HG03135 (cell line): ENCODE measurements at regions not wholly inside any gene's neighbourhood (a gene's known extent, or its start where the extent isn't known, plus 50 kb on each side); places are given as distances from the start of the nearest gene placed in this dataset.

Experiments used
- ATAC-seq: cut with Tn5 transposase; IDR thresholded peaks from one replicate; pipeline ENCODE4 v1.9.1; 2021; ENCODE audit warnings: mild to moderate bottlenecking, moderate library complexity; ENCODE audit not compliant: unreplicated experiment

DNA sequence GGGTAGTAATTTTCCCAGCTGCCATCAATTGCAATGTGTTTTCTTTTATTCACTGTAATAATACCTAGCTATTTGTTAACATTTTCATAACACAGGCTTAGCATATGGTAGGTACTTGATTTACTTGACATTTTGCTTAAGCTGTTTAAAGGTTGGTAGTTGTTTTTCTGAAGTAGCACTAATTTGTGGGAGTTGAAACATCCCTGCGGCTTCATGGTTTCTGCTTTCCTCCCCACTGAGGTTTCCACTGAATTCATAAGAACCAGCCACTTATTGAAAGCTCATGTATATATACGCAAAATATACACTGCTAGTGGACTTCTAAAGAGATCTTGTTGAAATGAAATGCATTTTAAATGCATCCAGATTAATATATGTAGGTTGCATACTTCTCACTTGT, 559.9 kb downstream of the TLE4 start:
- ATAC-seq: no peak

DNA sequence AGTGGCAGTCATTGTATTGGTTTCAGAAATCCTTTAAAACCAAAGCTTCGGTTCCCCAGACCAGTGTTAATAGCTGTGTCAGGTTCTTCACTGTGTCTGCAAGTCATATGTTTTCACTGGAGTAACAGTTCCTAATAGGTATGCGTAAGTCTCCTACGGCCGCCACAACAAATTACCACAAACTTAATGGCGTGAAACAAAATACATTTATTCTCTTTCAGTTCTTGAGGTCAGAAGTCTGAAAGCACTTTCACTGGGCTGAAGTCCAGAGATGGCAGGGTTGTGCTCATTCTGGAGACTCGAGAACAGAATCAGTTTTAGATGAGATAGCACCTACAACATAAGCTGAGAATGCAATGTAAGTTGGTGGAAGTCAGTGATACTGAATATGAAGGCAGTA, 556.2 kb downstream of the TLE4 start:
- no peak for ATAC-seq

DNA sequence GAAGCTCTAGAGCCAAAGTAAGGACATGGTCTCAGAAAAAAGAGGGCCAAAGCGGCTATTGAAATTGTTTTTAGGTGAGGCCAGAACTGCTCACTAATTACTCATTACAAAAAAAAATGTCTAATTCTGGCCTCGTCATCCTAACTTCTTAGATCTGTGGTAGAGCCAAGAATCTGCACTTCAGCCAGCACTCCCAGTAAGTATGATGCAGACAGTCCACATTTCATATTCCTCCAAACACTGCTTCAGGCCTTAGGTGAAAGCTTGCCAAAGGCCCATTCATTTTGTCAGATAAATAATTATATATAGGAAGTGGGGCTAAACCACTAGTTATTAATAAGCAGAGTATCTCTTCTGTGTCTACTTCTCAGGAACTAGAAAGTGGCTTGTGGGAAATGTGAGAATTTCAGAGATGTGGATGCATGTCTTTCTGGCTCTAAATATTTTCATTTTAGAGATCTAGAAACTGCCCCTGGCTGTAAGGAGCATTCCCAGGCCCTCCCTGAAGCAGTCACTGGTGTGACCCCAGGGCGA, 554.0 kb downstream of the TLE4 start:
- no peak for ATAC-seq

DNA sequence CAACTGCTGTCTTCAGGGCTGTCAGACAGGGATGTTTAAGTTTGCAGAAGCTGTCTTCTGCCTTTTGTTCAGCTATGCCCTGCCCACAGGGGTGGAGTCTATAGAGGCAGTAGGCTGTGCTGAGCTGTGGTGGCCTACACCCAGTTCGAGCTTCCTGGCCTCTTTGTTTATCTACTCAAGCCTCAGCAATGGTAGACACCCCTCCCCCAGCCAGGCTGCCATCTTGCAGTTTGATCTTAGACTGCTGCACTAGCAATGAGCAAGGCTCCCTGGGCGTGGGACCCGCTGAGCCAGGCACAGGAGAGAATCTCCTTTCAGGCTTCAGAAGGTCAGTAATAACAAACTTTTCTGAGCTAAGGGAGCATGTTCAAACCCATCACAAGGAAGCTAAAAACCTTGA, 545.3 kb downstream of the TLE4 start:
- ATAC-seq: no peak

DNA sequence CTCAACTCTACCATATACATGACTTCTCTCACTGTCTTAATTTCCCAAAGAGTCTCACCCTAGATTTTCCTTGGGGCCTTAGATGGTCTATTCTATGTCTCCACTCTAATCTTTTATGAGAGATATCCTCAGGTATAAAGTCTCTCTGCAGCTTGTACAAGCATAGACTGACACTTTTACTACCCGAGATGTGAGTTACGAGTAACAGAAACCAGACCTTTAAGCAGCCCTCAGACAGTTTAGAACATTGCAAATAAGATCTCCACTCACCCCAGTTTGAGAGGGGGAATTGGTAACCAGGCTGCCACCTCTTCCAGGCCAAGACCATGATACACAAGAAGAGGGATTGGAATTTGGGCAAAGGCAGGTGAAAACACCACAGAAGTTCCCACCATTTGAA, 542.5 kb downstream of the TLE4 start:
- ATAC-seq: no peak

DNA sequence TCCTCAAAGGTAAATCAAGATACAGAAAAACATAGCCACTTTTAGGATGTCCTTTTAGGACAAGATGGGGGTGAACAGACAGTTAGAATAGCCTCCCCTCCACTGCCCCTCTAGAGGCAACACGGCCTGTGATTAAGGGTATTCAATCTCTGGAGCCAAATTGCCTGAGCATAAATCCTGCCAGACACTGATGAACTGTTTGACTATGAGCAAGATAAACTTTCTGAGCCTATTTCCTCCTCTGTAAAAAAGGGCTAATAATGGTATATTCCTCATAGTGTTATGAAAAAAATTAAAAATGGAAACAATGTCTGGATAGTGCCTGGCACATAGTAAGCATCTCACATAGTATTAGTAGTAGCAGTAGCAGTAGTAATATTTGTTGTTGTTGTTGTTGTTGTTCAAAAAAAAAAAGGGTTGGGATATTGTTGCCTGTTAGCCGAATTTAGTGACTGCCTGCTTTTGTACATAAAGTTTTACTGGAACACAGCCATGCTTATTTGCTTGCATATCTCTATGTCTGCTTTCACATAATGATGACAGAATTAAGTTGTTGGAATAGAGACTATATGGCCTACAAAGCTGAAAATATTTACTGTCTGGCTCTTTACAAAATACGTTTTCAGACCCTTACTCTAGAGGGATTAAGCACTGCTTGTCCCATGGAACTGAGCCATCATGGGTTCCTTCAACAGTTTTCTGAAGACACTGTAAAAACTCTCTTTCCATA, 536.3 kb downstream of the TLE4 start:
- no peak for ATAC-seq

DNA sequence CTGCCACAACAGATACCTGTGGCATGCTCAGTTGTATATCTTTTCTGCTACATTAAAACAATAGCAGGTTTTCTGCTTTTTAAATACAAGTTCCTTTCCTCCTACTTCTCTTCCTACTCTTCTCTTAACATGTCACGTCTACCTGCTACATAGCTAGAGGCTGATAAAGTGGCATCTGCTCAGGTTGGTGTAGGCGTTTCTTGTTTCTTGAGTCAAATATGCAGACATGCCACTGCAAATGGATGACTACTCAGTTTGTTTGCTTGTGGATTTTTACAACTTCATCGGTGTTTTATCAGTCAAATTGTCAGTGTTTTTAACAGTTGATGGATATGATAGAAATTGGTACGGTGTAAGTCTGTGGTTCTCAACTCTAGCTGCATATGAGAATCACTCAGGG, 525.7 kb downstream of the TLE4 start:
- ATAC-seq: no peak

DNA sequence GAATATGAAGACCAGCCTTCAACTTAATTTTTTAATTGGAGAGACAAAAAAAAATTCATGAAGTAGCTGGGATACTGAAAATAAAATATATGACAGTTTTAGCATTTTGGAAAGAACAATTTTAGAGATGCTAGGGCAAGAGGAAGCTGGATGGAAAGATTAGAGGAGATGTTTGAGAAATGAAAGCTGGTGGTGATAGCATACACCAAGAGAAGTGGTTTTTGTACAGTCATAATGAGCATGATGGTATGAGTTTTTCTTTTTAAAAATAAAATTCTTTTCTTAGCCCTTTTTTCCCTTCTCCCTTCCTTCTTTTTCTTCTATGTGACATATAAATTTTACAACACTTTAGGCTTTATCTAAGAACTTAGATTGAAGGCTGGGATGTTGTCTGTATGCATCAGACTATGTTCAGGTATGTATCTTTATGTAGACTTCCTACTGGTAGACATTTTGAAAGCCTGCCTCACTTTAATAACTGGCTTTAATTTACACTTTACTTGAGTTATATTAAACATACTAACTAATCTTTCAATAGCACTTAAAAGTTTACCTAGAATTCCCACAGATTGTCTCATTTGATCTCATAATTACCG, 522.5 kb downstream of the TLE4 start:
- no peak for ATAC-seq

DNA sequence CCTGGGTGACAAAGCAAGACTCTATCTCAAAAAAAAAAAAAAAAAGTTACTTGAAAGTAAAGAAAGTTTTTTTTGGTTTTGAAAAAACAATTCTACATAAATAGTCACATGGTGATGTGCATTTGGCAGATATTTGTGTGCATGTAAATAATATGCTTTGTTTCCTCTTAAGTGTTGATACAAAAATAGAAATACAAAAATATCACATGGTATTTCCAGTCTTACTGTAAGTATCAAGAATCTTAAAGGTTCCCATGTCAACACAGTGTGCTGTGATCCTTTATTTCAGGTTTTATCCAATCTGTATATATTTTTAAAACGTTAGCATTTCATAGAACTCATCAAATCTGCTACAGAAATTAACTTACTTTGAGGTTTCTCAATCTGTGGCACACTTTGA, 521.9 kb downstream of the TLE4 start:
- ATAC-seq: no peak

DNA sequence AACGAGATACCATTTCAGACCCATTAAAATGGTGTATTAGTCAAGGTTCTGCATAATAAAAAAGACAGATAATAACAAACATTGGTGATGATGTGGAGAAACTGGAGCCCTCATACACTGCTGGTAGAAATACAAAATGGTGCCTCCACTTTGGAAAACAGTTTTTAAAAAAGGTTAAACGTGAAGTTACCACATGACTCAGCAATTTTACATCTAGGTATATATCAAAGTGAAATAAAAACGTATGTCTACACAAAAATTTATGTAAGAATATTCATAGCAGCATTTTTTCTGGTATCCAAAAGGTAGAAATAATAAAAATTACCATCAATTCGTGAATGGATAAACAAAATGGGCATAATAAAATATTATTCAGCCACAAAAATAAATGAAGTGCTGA, 519.8 kb downstream of the TLE4 start:
- no peak for ATAC-seq

DNA sequence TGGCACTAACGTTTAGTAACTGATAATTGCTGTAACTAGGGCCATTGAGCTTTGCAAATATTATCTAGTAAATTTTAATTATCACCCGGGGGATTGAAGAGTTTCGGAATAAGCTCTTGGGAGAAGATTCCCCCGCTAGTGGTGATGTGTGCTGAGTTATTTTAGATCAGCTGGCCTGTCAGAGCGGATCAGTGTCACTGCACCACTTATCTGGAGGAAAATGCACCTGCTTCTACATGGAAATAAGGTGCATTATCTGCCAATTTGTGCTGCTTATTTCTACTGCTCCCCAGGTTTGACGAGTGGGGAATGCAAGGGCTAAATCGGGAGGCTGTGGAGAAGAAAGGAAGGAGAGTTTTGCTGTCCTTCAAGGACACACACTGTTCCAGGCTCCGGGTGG, 518.6 kb downstream of the TLE4 start:
- no peak for ATAC-seq

DNA sequence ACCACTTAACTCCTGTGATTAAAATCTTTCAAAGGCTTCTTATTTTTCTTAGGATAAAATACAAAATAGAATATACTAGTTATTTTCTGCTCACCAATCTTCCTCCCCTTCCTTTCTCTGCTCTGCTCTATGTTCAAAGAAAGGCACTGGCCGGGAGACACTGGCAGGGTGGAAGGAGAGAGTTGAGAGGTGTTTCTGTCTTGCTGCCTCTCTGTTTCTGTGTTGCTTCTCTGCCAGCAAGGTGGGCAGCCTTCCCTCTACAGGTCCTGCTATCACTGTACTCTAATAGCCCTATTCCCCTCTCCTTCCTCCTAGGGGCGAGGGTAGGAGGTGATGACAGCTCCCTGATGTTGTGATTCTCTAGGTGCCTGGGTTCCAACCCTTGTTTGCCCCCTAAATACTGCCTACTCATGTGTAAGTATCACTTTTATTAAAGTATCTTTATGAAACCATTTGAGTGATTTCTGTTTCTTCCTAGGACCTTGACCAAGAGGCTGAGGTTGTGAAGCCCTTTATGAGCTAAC, 515.1 kb downstream of the TLE4 start:
- ATAC-seq: no peak

DNA sequence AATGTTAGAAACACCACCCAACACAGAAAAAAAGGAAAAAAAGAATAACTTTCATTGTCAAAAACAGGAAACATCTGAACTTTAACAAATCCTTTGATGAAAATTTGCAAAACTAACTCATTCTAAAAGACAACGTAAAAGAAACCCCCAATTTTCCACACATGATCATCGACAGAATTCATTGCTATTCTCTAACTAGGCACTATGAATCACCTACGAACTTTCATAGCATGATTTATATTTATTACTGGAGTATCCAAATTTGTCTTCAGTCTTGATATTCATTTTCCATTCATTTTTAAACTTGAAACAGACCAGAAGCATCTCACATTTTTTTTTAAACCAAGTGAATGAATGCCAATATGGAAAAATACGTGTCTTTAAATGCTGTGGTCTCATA, 514.6 kb downstream of the TLE4 start:
- no peak for ATAC-seq

DNA sequence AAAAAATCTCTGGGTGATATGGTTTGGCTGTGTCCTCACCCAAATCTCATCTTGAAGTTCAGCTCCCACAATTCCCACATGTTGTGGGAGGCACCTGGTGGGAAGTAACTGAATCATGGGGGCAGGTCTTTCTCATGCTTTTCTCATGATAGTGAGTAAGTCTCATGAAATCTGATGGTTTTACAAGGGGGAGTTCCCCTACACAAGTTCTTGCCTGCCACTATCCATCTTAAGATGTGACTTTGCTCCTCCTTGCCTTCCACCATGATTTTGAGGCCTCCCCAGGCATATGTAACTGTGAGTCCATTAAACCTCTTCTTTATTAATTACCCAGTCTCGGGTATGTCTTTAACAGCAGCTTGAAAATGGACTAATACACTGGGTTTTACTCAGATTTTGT, 513.9 kb downstream of the TLE4 start:
- no peak for ATAC-seq

DNA sequence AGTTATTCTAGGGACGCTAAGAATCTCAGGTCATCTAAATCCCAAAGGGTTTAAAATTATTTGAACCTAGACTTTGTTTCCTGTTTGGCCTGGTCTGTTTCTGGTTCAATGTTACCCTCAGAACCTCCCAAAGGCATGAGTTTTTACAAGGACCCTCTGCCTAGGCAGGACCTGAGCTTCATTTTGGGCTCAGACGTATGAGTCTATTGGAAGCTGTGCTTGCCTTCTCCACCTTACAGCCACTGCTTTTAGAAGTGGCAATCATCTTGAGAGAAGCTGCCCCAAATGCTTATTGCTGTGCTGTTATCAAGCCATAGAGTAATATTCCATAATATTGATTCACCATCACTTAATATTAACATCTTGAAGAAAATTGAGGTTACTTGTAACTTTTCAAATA, 510.4 kb downstream of the TLE4 start:
- no peak for ATAC-seq

DNA sequence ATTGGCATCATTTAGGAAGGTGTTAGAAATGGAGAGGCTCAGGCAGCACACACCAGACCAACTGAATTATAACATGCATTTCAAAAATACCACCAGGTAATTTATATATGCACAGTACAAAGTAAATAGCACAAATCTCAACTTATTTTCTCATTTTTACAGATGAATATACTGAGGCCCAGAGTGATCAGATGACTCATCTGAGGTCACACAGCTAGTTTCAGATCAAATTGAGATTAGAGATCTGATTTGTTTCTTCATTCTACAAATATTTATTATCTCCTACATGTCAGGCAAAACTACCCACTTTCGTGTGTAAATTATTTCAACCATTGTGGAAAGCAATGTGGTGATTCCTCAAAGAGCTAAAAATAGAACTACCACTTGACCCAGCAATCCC, 507.1 kb downstream of the TLE4 start:
- ATAC-seq: no peak

DNA sequence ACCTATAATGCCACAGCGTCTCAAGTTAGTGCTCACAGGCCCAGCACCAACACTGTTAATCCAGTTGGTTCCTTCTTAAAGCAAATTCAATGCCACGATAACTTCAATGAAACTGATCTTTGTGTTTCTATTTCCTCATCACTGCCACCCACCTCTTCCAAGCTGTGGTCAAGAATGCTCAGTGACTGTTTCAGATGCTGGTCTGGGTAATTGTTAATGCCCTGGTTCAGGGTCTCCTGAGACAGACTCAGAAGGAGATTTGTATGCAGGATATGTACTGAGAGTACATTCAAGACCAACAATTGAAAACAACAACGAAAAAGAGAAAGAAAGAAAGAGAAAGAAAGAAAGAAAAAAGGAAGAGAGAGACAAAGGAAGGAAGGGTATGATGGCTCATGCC, 505.3 kb downstream of the TLE4 start:
- ATAC-seq: no peak

DNA sequence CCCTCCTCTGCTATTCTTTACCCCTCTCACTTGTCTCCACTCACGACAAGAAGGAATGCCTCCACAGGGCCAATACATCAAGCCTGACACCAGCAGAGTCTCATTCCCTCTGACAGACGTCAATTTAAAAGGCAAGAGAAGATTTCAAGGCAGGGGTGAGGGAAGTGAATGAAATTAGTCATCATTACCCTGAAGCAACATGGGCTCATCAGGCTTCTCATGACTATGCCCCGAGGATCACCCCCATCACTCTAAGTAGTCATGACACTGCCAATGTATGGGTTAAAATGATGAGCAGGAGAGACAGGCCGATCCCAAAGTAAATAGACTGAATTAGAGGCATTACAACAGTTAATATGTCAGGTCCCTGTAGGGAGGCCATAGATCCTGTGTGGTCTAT, 504.4 kb downstream of the TLE4 start:
- no peak for ATAC-seq

DNA sequence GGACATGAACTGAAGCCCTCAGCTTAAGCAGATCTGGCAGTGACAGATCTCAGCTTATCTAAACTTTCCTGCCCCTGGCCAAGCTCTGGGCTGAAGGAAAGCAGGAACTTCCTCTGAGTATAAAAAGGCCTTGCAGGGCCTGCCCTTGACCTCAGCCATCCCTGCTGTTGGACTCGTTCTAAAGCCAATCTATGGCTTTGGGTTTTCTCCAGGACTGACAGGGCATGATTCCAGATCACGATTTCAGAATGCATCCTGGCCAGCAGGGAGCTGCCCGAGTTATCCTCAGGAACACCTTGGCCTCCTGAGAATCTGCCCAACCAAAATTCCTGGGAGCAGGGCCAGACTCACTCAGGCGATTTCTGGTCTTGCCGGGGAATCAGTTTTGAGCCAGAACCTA, 502.7 kb downstream of the TLE4 start:
- ATAC-seq: no peak

DNA sequence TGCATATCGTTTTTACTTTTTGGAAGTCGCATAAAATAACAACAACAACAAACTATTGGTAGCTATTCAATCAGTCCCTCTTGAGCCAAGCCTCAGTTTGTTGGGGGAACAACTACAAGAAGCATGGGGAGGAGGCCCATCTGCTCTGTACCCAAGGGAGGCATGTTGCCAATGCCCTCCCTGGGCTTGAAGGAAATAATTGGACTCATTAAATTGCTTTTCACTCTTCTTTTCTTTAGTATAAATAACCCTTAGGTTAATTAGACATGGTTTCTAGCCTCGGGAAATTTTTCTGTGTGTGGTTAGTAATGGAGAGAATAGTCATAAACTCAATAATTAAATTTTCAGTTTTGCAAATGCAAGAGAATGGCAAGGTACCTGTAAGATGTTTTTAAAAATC, 500.7 kb downstream of the TLE4 start:
- no peak for ATAC-seq

DNA sequence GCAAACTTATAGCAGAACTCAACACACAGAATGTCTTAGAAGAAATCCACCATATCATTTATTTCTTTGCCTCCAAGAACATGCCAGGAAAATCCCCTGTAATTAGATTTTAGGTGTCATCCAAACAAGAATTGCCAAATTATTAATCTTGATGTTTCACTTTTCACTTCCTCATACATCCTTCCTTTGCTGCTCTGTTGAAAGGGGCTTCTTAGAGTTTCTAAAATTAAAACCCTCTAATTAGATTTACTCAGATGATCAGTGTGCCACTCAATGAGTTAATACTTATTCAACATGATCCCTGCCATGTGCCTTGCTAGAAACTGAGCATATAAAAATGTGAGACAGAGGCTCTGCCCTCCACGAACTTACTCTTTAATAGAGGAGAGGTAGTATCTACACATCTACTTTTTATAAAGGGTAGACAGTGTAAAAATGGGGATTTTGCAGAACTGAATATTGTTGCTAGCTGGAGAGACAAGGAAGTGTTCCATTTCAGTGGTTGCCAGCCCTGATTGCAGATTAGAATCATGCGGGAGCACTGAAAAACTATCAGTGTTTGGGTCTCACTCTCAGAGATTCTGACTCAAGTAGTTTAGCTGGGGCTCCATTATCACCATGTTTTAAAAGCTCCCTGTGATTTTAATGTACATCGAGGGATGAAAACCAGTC, 498.4 kb downstream of the TLE4 start:
- no peak for ATAC-seq

DNA sequence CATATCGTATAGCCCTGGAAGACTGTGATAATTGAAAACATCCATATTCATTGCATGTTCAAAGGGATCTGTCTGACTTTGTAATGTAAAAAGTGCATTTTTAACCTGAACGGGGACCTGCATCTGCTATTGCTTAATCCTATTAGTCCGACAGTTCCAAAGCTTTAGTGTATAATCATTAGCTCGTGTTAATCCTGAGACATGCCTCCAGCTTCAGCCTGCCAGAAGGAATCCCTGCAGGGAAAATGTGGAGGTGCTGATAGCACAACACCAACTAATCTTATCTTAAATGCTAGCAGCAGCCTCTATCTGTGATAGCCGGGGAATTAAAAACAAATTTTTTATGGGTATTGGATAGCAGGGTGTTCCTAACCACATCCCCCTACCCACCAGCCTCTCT, 495.2 kb downstream of the TLE4 start:
- ATAC-seq: no peak
